Stimulated activated CD8-positive, alpha-beta memory T cell treated with anti-CD3 and anti-CD28 coated beads, Interleukin-7, amount 100 ng/mL, for 4 hours (primary cell): ENCODE measurements at regions not wholly inside any gene's neighbourhood (a gene's known extent, or its start where the extent isn't known, plus 50 kb on each side); places are given as distances from the start of the nearest gene placed in this dataset.
A peak's percentile ranks its signal among the peaks of the same experiment; 100 is the strongest.

ENCODE experiments used
- DNase-seq, 2 donors: peaks; one replicate each; pipeline ENCODE4 v3.0.0-alpha.2; 2020; ENCODE audit warnings: low read depth in 2 of 2

- DNase-seq: peak in 1 of 2 donors; percentile 14
Measured at GRCh38 chr3:43180027-43180426, 74.1 kb upstream of the POMGNT2 start.

GRCh38 chr3:43178891-43179366 lies 73.0 kb upstream of the POMGNT2 start:
- no peak for DNase-seq

GRCh38 chr3:43177085-43177484 lies 71.2 kb upstream of the POMGNT2 start:
- no peak for DNase-seq

- DNase-seq: no peak
Measured at GRCh38 chr3:43176666-43177065, 70.8 kb upstream of the POMGNT2 start.

- no peak for DNase-seq
Measured at GRCh38 chr3:43175541-43175940, 69.7 kb upstream of the POMGNT2 start.

- DNase-seq: no peak
Measured at GRCh38 chr3:43173949-43174348, 68.1 kb upstream of the POMGNT2 start.

GRCh38 chr3:43171748-43172147 lies 65.9 kb upstream of the POMGNT2 start:
- DNase-seq: no peak

- DNase-seq: no peak
Measured at GRCh38 chr3:43170553-43170952, 64.7 kb upstream of the POMGNT2 start.

GRCh38 chr3:43169987-43170386 lies 64.1 kb upstream of the POMGNT2 start:
- no peak for DNase-seq

- no peak for DNase-seq
Measured at GRCh38 chr3:43166406-43166805, 60.5 kb upstream of the POMGNT2 start.

- no peak for DNase-seq
Measured at GRCh38 chr3:43165786-43166185, 59.9 kb upstream of the POMGNT2 start.

- no peak for DNase-seq
Measured at GRCh38 chr3:43163895-43164493, 58.1 kb upstream of the POMGNT2 start.

- DNase-seq: no peak
Measured at GRCh38 chr3:43162230-43163084, 56.6 kb upstream of the POMGNT2 start.

GRCh38 chr3:43161684-43162229 lies 55.9 kb upstream of the POMGNT2 start:
- no peak for DNase-seq

- DNase-seq: no peak
Measured at GRCh38 chr3:43160664-43161063, 54.8 kb upstream of the POMGNT2 start.

- DNase-seq: no peak
Measured at GRCh38 chr3:43159876-43160255, 54.0 kb upstream of the POMGNT2 start.

- no peak for DNase-seq
Measured at GRCh38 chr3:43159131-43159875, 53.4 kb upstream of the POMGNT2 start.

GRCh38 chr3:43156812-43157455 lies 51.1 kb upstream of the POMGNT2 start:
- DNase-seq: no peak

- DNase-seq: no peak
Measured at GRCh38 chr3:43155464-43156121, 49.7 kb upstream of the POMGNT2 start.
